Chondrocyte (in vitro differentiated cells): ENCODE measurements at regions not wholly inside any gene's neighbourhood (a gene's known extent, or its start where the extent isn't known, plus 50 kb on each side); places are given as distances from the start of the nearest gene placed in this dataset.
"Not testable (repeated sequence)": the region's sequence is repeated elsewhere in the genome, so short reads cannot be mapped to it uniquely, and the experiment has no call there.

Experiments used
- DNase-seq: peaks from one replicate; pipeline ENCODE4 v3.0.0; 2021; ENCODE audit warnings: mixed read lengths, low spot score
- H3K27ac Mint-ChIP-seq: one replicate; pipeline ENCODE4 v1.8.0; 2021; ENCODE audit warnings: mild to moderate bottlenecking, moderate library complexity, mixed read lengths; ENCODE audit not compliant: unreplicated experiment
- H3K27me3 Mint-ChIP-seq: 2 replicates; pipeline ENCODE4 v1.8.0; 2021; ENCODE audit warnings: low read depth, mixed read lengths
- H3K36me3 Mint-ChIP-seq: 2 replicates; pipeline ENCODE4 v1.8.0; 2021; ENCODE audit warnings: low read depth, mixed read lengths
- H3K4me1 Mint-ChIP-seq: 2 replicates; pipeline ENCODE4 v1.8.0; 2021; ENCODE audit warnings: low read depth, mild to moderate bottlenecking, mixed read lengths
- H3K4me3 Mint-ChIP-seq: one replicate; pipeline ENCODE4 v1.8.0; 2021; ENCODE audit warnings: mild to moderate bottlenecking, moderate library complexity, mixed read lengths; ENCODE audit not compliant: unreplicated experiment
- H3K9me3 Mint-ChIP-seq: 2 replicates; pipeline ENCODE4 v1.8.0; 2021; ENCODE audit warnings: low read depth, mixed read lengths
- CTCF ChIP-seq: fragments of 200-600 bp; sonication (generic); IDR thresholded peaks from 2 replicates; pipeline ENCODE4 v1.5.0; 2021; ENCODE audit warnings: antibody characterized with exemption, mild to moderate bottlenecking, moderate library complexity

- peaks cover 7% of the 10 kb centered on the region for H3K27me3 Mint-ChIP-seq
- H3K9me3 Mint-ChIP-seq = peaks cover 4% of the 10 kb centered on the region
- H3K36me3 Mint-ChIP-seq = no peaks in the 10 kb centered on the region
- TF ChIP-seq CTCF = no peak
- no peak for DNase-seq
- H3K27ac Mint-ChIP-seq = no peak overlapping the region
- no peak overlapping the region for H3K4me3 Mint-ChIP-seq
- no peaks in the 10 kb centered on the region for H3K4me1 Mint-ChIP-seq
These were observed 141.0 kb downstream of the LTN1 start for GRCh38 chr21:28851645-28852044.

GRCh38 chr21:28839237-28839636, 153.4 kb downstream of the LTN1 start:
- H3K9me3 Mint-ChIP-seq, H3K36me3 Mint-ChIP-seq, H3K4me1 Mint-ChIP-seq, H3K4me3 Mint-ChIP-seq, H3K27ac Mint-ChIP-seq, DNase-seq: not testable (repeated sequence)
- H3K27me3 Mint-ChIP-seq = peaks cover 25% of the 10 kb centered on the region

GRCh38 chr21:28837426-28837825, 155.3 kb downstream of the LTN1 start:
- H3K4me1 Mint-ChIP-seq, DNase-seq, H3K36me3 Mint-ChIP-seq, H3K4me3 Mint-ChIP-seq, H3K27ac Mint-ChIP-seq, H3K9me3 Mint-ChIP-seq: not testable (repeated sequence)
- H3K27me3 Mint-ChIP-seq = peaks cover 18% of the 10 kb centered on the region

- not testable (repeated sequence) for H3K4me1 Mint-ChIP-seq, DNase-seq, H3K4me3 Mint-ChIP-seq, H3K9me3 Mint-ChIP-seq, H3K27ac Mint-ChIP-seq, H3K36me3 Mint-ChIP-seq
- peaks cover 15% of the 10 kb centered on the region for H3K27me3 Mint-ChIP-seq
These were observed 156.1 kb downstream of the LTN1 start for GRCh38 chr21:28836588-28836987.

GRCh38 chr21:28834335-28835238, 158.1 kb downstream of the LTN1 start:
- Mint-ChIP-seq H3K36me3 (peaks cover 1% of the 10 kb centered on the region), H3K27ac (no peak overlapping the region), H3K4me1 (no peaks in the 10 kb centered on the region), H3K27me3 (peaks cover 19% of the 10 kb centered on the region), H3K9me3 (no peaks in the 10 kb centered on the region), H3K4me3 (no peak overlapping the region)
- no peak for DNase-seq
- TF ChIP-seq CTCF = no peak

GRCh38 chr21:28833609-28834008, 159.1 kb downstream of the LTN1 start:
- Mint-ChIP-seq H3K27me3 (peaks cover 17% of the 10 kb centered on the region), H3K9me3 (no peaks in the 10 kb centered on the region), H3K4me3 (no peak overlapping the region), H3K27ac (no peak overlapping the region), H3K36me3 (peaks cover 1% of the 10 kb centered on the region), H3K4me1 (no peaks in the 10 kb centered on the region)
- no peak for TF ChIP-seq CTCF
- no peak for DNase-seq

GRCh38 chr21:28833182-28833581, 159.5 kb downstream of the LTN1 start:
- Mint-ChIP-seq H3K27ac (no peak overlapping the region), H3K27me3 (peaks cover 17% of the 10 kb centered on the region), H3K4me3 (no peak overlapping the region), H3K4me1 (no peaks in the 10 kb centered on the region), H3K36me3 (peaks cover 1% of the 10 kb centered on the region), H3K9me3 (no peaks in the 10 kb centered on the region)
- DNase-seq = no peak
- TF ChIP-seq CTCF = no peak
